AG09319 (cell line): ENCODE measurements at regions not wholly inside any gene's neighbourhood (a gene's known extent, or its start where the extent isn't known, plus 50 kb on each side); places are given as distances from the start of the nearest gene placed in this dataset.

ENCODE experiments used
- DNase-seq: peaks from one replicate; pipeline ENCODE4 v3.0.0-alpha.2; 2010; ENCODE audit warnings: low read depth; ENCODE audit errors: extremely low read depth
- CTCF ChIP-seq: IDR thresholded peaks from 2 replicates; pipeline ENCODE4 v1.5.1; 2011; ENCODE audit warnings: low read depth, mild to moderate bottlenecking, inconsistent platforms, low read length, moderate library complexity

GRCh38 chr10:30755441-30755953, 125.9 kb upstream of the LYZL2 start:
- no peak for TF ChIP-seq CTCF
- peak; percentile 96 for DNase-seq

DNA sequence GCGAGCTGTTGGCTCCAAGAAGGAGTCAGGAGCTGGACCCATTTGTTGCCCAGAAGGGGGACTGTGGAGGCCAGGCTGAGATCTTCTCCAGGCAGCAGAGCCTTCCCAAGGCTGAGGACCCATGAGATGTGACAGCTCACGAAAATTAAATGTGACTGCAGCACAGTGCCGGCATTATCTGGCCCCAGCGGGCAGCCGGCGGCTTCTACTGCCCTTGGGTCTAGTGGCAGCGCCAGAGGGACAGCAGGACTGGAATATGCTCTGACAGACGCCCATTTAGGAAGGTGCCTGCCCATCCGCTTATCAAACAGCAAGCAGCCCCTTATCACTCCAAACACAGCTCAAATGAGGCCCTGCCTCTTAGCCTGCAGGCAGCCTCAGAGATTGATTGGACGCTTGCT, 122.9 kb upstream of the LYZL2 start:
- no peak for TF ChIP-seq CTCF
- no peak for DNase-seq

GRCh38 chr10:30751678-30752331, 122.3 kb upstream of the LYZL2 start:
- TF ChIP-seq CTCF, result peak; percentile 99
- peak; percentile 70 for DNase-seq

DNA sequence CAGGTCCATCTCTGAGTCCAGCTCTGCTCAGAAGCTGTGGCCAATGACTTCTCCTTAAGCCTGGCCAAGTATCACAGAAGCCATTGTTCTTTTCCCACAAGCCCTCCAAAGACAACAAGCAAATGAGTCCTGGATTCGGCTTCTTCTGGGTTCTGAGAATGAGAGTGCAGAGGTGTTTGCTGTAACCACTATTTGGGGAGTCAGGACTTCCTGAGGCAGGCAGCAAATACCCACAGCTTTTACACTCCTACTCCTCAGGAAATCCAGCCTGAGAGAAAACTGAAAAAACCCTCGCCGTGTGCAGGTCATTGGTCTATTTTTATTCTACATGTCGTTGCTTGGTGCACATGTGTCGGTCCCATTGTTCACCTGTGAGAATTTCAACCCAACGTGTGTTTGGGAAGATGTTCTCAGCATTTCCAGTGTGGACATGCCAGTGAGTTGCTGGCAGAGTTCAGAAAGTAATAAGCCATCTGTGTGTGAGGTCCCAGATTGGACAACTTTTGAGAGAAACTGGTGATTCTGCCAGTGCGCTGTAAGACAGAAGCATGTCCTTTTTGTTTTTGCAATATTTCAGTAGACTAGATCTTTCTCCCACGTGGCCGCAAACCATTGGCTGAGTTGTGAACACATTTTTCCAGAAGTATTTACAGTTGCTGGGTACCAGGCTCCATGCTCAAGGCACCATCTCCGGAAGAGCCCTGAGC, 121.6 kb upstream of the LYZL2 start:
- TF ChIP-seq CTCF, result no peak
- no peak for DNase-seq

- DNase-seq, result no peak
- no peak for TF ChIP-seq CTCF
Measured at GRCh38 chr10:30749385-30749784, 119.8 kb upstream of the LYZL2 start.

DNA sequence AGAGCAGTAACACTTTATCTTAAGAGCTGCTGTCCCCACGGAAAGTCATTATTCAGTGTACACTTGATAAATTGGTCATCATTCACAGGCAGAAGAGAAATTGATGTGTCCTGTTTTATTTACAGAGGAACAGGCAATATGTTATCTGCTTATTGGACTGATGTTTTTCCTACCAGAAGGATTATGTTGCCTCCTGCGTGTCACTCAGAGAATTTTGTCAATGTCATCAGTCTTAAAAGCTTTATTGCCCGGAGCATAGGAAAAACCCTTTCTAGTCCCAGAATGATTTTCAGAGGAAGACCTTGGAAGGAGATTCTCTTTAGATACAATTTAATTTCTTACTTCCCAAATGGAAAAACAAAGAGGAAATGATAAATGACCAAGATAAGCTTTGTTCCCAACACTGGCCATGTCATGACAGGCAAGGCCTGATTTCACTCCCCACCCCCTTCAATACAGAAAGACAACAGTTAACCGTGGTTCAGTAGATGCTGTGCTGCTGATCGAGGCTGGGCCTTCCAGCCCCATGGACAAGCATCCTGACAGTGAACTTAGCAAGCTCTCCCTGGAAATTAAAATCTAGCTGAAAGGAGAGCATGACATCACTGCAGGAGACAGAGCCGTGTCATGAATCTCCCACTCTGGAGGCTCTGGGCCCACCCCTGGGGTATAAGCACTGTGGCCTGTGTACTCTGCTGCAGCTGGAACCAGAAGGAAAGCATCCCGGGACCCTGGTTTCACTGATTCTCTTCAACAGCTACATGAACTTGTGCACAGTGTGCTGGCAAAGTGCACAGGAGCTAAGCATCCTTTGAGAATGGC, 118.8 kb upstream of the LYZL2 start:
- no peak for DNase-seq
- TF ChIP-seq CTCF, result no peak

GRCh38 chr10:30747633-30748032, 118.1 kb upstream of the LYZL2 start:
- TF ChIP-seq CTCF, result no peak
- DNase-seq, result no peak
